NOMO-1 treated with DMSO at 0.1 percent for 48 hours (cell line): ENCODE measurements at regions not wholly inside any gene's neighbourhood (a gene's known extent, or its start where the extent isn't known, plus 50 kb on each side); places are given as distances from the start of the nearest gene placed in this dataset.
"Not testable (repeated sequence)": the region's sequence is repeated elsewhere in the genome, so short reads cannot be mapped to it uniquely, and the experiment has no call there.

Experiments
- DNase-seq: peaks from one replicate; lab custom pipeline; 2025; ENCODE audit not compliant: unreplicated experiment; lab: John Stamatoyannopoulos, UW

DNA sequence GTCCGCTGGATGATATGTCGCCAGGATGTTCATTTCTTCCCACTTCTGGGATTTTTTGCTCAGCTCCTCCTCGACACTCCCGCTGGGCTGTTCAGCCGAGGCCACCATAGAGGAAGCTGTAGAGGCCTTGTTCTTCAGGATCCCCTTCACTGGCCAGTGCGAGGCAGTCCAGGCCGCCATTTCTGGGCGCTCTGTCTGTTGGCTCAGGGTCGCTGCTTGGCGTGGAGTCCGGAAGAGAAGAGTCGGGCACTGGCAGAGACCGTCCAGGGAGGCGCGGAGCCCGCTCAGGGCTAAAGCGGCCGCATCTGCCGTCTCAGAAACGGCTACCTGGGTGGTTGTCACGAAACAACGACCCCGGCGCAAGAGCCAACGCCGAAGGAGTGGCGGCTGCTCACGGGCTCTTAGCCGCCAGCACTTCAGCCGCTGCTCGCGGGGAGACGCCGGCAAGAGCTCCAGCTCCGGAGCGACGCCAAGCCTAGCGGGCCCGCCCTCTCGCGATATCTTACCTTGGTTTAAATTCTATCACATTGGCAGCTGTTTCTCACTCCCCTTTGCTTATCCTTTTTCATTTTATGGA is 2395.9 kb upstream of the PCDH20 start:
- not testable (repeated sequence) for DNase-seq

DNA sequence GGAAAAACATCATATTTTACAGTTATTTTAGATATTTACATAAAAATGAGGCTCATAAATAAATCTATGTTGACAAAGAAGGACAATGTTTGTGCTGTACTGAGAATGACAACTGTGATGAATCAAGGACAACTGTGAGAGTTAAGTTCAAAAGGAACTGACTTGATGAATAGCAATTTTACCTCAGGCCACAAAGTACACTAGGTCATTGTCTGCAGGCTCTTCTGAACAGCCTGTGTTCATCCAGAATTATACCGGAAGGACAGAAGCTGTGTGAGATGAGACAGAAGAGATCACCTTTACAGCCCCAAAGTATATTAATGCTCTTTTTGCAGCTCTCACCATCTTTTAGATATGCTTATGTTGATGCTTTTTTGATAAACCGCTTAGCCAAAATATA is 2375.5 kb upstream of the PCDH20 start:
- not testable (repeated sequence) for DNase-seq

DNA sequence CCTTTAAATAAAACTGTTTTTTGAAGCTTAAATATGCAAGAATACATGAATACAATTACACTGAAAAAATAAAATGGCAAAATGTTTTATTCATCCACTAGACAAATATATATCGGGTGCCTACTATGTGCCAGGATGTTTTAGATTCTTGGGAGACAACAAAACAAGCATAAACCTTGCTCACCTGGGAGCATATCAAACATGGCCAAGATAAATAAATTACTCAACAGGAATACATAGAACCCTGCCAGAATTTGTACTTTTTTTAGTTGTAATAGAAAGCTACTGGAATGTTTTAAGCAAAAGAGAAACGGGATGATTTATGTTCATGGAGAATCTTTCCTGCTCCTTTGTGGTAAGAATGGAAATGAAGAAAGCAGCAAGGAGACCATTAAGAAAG is 2358.5 kb upstream of the PCDH20 start:
- no peak for DNase-seq

DNA sequence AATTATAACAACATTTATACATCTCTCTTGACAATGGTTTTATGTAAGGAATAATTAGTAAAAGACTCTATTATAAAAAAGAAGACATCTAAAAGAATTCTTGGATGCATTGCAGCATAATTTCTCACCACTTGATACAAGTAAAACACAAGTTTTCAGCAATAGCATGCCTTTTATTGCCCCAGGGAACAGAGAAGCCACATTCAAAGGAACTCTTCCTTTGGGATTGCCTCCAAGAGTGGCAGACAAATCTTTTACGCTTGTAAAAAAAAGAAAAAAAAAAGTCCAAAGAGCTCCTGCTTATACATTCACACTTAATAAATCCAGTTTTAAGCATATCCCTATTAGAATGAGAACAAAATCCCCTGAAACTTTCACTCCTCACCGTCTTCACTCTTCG is 2357.8 kb upstream of the PCDH20 start:
- no peak for DNase-seq

DNA sequence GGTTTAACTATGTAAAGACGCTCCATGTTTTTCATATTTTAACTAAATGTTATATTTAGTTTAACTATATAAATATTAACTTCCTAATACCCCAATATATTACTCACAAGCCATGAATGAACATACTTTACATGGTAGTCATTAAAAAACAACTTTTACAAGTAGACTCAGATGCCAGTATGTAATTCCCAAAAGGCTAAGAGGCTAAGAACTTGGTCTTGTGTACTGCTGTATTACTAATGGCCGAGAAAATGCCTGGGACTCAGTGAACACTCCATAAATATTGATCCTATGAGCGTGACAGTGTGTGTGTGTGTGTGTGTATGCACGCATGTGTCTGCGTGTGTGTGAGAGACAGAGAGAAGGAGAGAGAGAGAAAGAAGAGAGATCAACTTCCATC is 2342.0 kb upstream of the PCDH20 start:
- not testable (repeated sequence) for DNase-seq

DNA sequence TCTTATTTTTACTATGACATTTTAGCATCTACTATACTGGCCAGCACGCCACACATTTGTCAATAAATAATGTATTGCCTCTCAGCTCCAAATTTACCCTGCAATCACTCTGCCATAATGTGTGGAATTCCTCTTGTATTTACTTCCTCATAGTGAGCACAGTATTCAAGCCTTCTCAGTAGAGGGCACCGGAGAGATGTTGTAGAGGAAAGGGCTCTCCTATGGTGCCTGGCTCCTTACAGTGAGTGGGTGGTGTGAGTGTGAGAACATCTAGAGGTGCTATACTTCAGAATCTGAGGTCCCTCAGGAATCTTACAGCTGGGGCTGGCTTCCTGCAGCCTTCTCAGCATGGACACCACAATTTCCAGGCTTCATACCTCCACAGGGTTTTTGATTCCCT is 2334.2 kb upstream of the PCDH20 start:
- not testable (repeated sequence) for DNase-seq

DNA sequence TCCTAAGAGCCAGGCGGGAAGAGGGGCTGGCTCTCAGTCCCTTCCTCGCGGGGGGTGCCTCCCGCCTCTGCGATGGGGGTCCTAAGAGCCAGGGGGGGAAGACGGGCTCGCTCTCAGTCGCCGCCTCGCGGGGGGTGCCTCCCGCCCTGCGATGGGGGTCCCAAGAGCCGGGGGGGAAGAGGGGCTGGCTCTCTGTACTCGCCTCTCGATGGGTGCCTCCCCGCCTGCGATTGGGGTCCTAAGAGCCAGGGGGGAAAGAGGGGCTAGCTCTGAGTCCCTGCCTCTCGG is 2326.1 kb upstream of the PCDH20 start:
- not testable (repeated sequence) for DNase-seq

DNA sequence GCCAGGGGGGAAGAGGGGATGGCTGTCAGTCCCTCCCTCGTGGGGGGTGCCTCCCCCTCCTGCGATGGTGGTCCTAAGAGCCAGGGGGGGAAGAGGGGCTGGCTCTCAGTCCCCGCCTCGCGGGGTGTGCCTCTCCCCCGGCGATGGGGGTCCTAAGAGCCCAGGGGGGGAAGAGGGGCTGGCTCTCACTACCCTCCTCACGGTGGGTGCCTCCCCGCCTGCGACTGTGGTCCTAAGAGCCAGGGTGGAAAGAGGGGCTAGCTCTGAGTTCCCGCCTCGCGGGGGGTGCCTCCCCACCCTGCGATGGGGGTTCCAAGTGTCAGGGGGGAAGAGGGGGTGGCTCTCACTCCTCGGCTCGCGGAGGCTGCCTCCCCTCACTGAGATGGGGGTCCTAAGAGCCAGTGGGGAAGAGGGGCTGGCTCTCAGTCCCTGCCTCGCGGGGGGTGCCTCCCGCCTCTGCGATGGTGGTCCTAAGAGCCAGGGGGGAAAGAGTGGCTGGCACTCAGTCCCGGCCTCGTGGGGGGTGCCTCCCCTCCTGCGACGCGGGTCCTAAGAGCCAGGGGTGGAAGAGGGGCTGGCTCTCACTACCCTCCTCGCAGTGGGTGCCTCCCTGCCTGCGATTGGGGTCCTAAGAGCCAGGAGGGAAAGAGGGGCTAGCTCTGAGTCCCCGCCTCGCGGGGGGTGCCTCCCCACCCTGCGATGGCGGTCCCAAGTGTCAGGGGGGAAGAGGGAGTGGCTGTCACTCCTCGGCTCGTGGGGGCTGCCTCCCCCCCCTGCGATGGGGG is 2325.6 kb upstream of the PCDH20 start:
- DNase-seq: no peak

DNA sequence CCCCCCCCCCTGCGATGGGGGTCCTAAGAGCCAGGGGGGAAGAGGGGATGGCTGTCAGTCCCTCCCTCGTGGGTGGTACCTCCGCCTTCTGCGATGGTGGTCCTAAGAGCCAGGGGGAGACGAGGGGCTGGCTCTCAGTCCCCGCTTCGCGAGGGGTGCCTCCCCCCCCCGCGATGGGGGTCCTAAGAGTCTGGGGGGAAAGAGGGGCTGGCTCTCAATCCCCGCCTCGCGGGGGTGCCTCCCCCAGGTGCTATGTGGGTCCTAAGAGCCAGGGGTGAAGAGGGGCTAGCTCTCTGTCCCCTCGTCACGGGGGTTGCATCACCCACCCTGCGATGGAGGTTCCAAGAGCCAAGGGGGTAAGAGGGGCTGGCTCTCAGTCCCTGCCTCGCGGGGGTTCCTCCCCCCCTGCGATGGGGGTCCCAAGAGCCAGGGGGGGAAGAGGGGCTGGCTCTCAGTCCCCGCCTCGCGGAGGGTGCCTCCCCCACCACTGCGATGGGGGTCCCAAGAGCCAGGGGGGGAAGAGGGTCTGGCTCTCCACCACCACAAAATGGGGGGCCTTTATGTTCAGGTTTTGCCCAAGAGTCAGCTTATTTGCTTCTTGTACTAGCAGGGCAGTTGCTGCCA is 2323.6 kb upstream of the PCDH20 start:
- not testable (repeated sequence) for DNase-seq

DNA sequence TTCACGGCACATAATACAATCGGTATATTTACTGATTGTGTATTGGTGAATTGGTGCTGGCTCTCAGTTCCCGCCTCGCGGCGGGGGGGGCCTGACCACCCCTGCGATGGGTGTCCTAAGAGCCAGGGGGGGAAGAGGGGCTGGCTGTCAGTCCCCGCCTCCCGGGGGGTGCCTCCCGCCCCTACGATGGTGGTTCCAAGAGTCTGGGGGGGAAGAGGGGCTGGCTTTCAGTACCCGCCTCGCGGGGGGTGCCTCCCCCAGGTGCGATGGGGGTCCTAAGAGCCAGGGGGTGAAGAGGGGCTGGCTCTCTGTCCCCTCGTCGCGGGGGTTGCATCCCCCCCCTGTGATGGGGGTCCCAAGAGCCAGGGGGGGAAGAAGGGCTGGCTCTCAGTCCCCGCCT is 2321.8 kb upstream of the PCDH20 start:
- no peak for DNase-seq

DNA sequence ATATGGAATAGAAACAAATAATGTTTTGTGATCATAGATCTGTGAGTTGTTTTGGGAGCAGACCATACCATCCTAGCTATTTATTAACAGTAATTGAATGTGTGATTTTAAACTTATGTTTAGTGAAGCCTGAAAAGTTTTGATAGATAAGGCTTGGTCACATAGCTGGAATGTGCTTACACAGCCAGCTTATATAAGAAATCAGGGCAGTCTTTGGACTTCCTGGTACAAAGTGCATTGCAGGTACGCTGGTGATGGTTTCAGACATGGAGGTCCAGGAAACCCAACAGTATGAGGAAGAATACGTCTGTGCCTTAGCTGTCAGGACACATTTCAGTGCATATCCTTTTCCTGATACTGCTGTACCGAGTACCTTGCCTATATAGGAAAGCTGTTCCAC is 2316.2 kb upstream of the PCDH20 start:
- DNase-seq: no peak

DNA sequence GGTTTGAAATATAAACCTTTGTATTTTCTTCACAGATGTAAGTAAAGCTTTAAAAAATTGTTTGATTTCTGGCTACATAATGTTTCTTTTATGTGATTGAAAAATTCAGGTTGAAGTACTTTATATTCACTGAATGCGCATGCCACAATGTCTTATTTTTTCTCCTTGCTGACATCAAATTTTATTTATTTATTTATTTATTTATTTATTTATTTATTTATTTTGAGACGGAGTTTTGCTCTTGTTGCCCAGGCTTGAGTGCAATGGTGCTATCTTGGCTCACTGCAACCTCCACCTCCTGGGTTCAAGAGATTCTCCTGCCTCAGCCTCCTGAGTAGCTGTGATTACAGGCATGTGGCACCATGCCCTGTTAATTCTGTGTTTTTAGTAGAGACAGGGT is 2296.5 kb upstream of the PCDH20 start:
- DNase-seq: not testable (repeated sequence)

DNA sequence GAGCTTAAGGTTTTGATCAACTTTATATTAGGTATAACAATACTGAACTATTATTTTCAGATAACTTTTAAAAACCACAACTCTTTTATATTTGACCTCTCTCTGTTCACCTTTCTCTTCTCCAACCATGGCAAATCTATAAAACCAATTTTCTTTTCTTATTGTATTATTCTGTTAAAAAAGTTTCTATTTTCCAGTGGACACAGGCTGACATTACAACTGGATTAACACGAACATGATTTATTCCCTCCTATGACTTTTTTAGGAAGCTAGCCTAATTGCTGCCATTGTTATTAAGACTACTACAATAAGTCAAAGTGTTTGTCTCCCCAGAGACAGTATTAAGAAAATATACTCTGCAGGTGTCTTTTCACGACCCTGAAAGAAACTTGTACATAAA is 2291.1 kb upstream of the PCDH20 start:
- no peak for DNase-seq

DNA sequence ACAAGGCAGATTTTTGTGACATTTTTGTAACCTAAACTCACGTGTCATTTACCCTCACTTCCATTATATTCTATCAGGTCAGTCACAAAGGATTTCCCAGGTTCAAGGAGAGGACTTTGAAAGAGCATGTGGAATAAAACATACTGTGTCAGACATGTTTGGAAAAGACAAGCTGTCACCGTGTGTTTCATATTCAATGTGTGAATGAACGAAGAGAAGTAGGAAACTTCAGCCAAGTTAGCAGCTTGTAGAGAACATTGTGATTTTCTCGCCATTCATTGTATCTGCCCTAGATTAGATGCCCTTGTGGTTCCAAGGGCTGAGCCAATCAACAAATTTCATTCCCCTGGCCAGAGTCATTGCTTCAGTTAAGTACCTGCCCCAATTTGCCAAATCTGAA is 2288.9 kb upstream of the PCDH20 start:
- DNase-seq: no peak

DNA sequence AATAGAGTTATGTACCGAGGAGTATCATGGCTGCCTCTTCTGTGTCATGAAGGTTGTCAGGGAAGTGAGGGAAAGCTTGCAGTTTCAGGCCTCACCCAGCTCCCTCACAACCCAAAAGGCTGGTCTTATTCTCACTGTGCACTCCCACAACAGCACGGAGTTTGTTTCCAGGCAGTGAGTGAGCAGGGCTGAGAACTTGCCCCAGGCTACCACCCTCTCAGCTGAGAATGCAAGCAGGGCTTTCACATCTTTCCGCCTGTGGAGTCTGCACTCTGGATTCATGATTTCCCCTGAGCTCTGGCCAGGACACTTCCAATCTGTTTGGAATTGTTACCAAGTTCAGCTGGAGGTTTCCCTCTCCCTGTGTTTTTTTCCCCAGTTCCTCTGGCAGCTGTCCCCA is 2284.7 kb upstream of the PCDH20 start:
- DNase-seq: no peak

DNA sequence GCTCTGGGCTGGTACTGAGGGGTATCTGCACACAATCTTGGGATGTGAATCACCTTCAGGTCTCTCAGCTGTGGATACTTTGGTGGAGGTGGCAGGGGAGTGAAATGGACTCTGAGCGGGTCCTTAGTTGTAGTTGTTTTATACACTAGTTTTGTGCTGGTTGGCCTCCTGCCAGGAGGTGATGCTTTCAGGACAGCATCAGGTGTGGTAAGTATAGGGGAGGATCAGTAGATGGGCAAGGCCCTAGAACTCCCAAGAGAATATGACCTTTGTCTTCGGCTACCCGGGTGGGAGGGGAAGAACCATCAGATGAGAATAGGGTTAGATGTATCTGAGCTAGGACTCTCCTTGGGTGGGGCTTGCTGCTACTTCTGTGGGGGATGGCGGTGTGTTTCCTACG is 2284.3 kb upstream of the PCDH20 start:
- DNase-seq: no peak

DNA sequence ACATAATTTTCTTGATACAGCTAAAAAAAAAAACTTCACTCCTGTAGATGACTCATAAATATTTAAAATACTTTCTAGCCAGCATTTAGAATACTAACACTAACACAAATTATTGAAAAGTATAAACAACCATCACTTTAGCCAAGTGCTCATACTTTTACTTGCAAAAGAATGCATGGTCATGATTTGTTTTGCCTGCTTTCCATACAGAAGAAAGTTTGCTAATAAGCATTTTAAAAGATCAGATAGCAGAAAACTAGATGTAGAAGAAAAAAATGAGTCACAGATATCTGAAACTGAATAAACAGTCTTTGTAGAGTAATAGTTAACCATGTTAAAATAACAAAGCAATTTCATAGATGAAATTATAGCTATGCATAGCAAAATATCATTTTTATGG is 2280.4 kb upstream of the PCDH20 start:
- DNase-seq: no peak

DNA sequence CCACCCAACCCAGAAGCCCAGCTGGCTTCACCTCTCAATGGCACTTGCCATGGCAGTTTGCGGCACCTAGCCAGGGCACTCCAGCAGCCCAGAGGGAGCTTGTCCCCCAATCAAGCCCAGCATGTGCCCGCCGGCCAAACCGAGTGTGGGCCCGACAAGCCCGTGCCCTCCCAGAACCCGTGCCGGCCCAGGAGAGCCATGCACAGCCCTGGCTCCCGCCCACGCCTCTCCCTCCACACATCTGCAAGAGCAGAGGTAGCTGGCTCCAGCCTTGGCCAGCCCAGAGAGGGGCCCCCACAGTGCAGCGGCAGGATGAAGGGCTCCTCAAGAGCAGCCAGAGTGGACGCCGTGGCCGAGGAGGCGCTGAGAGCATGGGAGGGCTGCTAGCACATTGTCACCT is 2278.0 kb upstream of the PCDH20 start:
- no peak for DNase-seq

DNA sequence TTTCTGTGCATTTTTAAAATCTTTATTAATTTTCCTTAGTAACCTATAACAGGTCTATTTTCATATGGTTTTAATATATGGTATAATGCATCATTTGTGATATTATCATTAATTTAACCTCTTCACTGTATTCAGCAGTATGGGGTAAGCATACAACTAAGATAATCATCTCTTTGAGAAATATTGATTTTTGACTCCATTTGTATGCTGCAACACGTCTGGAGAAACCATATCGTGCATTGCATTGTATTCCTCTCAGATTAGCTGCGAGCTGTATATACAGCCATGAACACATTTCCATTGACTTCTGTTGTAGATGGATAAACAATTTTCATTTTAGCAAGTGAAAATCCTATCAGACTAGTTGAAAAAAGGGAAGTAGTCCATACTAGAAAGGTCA is 2275.8 kb upstream of the PCDH20 start:
- DNase-seq: no peak

DNA sequence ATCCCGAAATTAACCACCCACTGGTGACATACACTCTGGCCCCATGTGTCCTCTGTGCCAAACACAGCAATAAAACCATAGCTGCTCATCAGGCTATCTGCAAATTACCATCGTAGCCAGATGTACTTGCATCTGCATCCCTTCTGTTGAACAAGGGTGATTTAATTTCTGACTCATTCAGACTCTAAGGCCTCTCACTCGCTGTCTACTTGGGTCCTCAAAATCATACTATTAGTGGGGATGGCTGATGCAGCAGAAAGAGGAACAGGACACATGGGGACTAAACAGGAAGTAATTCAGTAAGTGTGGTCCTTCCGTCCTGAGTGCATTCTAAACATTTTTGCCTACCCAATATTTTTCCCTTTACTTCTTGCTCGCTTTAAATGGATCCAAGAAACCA is 2275.0 kb upstream of the PCDH20 start:
- DNase-seq: no peak

DNA sequence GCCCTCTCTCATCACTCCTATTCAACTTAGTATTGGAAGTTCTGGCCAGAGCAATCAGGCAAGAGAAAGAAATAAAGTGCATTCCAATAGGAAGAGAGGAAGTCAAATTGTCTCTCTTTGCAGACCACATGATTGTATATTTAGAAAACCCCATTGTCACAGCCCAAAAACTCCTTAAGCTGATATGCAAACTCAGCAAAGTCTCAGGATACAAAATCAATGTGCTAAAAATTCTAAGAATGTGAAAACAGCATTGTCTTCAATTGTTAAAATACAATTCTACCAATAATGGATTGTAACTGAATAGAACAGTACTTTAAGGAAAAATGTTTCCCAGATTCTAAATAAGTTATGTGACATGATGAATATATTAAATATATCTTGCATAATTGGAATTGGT is 2269.2 kb upstream of the PCDH20 start:
- DNase-seq: no peak

DNA sequence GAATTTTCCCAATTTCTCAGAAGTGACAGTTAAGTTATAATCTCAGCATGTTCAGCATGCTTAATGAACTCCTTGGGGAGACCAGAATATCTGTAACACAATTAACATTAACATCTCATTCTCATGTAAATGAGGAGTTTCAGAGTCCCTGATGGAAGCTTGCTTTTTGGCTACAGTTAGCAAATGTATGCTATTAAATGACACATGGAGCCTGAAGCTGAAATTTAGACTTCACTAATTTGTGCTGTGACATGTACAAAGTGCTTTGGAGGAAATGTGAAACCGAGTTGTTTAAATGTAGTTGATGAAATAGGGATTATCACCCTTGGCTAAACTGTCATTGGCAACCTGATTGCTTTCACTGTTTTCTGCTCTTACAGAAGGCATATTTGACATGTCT is 2265.1 kb upstream of the PCDH20 start:
- DNase-seq: no peak

DNA sequence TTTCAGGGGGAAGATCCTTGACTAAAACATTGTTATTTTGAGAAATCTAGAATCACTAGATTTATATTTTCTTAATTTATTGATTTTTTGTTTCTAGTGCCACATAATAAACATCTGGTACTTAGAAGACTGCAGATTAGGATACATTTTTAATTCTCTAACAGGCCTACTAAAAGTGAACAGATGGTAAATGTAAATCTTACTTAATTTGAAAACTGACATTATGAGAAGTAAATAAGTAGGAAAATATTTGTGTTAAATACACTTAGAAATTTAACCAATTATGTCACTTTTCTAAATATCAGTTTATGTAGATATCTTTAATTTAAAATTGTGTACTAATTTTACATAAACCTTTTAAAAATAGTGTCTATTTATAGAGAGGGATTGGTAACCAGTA is 2255.6 kb upstream of the PCDH20 start:
- no peak for DNase-seq
